ENCODE measurements at regions not wholly inside any gene's neighbourhood (a gene's known extent, or its start where the extent isn't known, plus 50 kb on each side); places are given as distances from the start of the nearest gene placed in this dataset.

- Histone ChIP-seq H3K36me3 (ENCODE audit: low read depth) (no peaks in the 10 kb centered on the region), H3K27me3 (ENCODE audit: insufficient read depth, poor library complexity, severe bottlenecking) (peaks cover 10% of the 10 kb centered on the region), H3K4me3 (ENCODE audit: severe bottlenecking) (no peak overlapping the region), H3K27ac (ENCODE audit: poor library complexity, severe bottlenecking) (no peak overlapping the region), H3K9me3 (ENCODE audit: severe bottlenecking) (no peaks in the 10 kb centered on the region), H3K4me1 (ENCODE audit: insufficient read depth, poor library complexity, severe bottlenecking) (no peaks in the 10 kb centered on the region)
- DNase-seq (ENCODE audit: low spot score) (no peak), ATAC-seq (ENCODE audit: low read depth) (no peak)
- no peak for TF ChIP-seq CTCF (IDR thresholded peaks at IDR 0.05; ENCODE audit: poor library complexity, severe bottlenecking)
Observed at GRCh38 chr3:157592769-157593168, 89.6 kb upstream of the VEPH1 start.

GRCh38 chr3:157590273-157590672 lies 87.1 kb upstream of the VEPH1 start:
- DNase-seq (ENCODE audit: low spot score) (no peak), ATAC-seq (ENCODE audit: low read depth) (no peak)
- Histone ChIP-seq H3K9me3 (ENCODE audit: severe bottlenecking) (no peaks in the 10 kb centered on the region), H3K27ac (ENCODE audit: poor library complexity, severe bottlenecking) (no peak overlapping the region), H3K36me3 (ENCODE audit: low read depth) (no peaks in the 10 kb centered on the region), H3K27me3 (ENCODE audit: insufficient read depth, poor library complexity, severe bottlenecking) (peaks cover 6% of the 10 kb centered on the region), H3K4me3 (ENCODE audit: severe bottlenecking) (no peak overlapping the region), H3K4me1 (ENCODE audit: insufficient read depth, poor library complexity, severe bottlenecking) (no peaks in the 10 kb centered on the region)
- no peak for TF ChIP-seq CTCF (IDR thresholded peaks at IDR 0.05; ENCODE audit: poor library complexity, severe bottlenecking)

- DNase-seq (ENCODE audit: low spot score): no peak
- no peaks in the 10 kb centered on the region for H3K4me1 ChIP-seq (ENCODE audit: insufficient read depth, poor library complexity, severe bottlenecking)
Observed at GRCh38 chr3:157589211-157589610, 86.0 kb upstream of the VEPH1 start.

GRCh38 chr3:157588386-157589060 lies 85.3 kb upstream of the VEPH1 start:
- H3K36me3 ChIP-seq (ENCODE audit: low read depth): no peaks in the 10 kb centered on the region
- no peak for ATAC-seq (ENCODE audit: low read depth)
- TF ChIP-seq CTCF (IDR thresholded peaks at IDR 0.05; ENCODE audit: poor library complexity, severe bottlenecking): no peak
- no peak overlapping the region for H3K4me3 ChIP-seq (ENCODE audit: severe bottlenecking)
- no peaks in the 10 kb centered on the region for H3K9me3 ChIP-seq (ENCODE audit: severe bottlenecking)
- DNase-seq (ENCODE audit: low spot score): no peak
- peaks cover 6% of the 10 kb centered on the region for H3K27me3 ChIP-seq (ENCODE audit: insufficient read depth, poor library complexity, severe bottlenecking)
- no peaks in the 10 kb centered on the region for H3K4me1 ChIP-seq (ENCODE audit: insufficient read depth, poor library complexity, severe bottlenecking)
- H3K27ac ChIP-seq (ENCODE audit: poor library complexity, severe bottlenecking): no peak overlapping the region

More at GRCh38 chr3:157589211-157589610, 86.0 kb upstream of the VEPH1 start:
- H3K9me3 ChIP-seq (ENCODE audit: severe bottlenecking): no peaks in the 10 kb centered on the region
- no peak for TF ChIP-seq CTCF (IDR thresholded peaks at IDR 0.05; ENCODE audit: poor library complexity, severe bottlenecking)
- no peaks in the 10 kb centered on the region for H3K36me3 ChIP-seq (ENCODE audit: low read depth)
- H3K4me3 ChIP-seq (ENCODE audit: severe bottlenecking): no peak overlapping the region
- H3K27me3 ChIP-seq (ENCODE audit: insufficient read depth, poor library complexity, severe bottlenecking): peaks cover 6% of the 10 kb centered on the region
- H3K27ac ChIP-seq (ENCODE audit: poor library complexity, severe bottlenecking): no peak overlapping the region
- no peak for ATAC-seq (ENCODE audit: low read depth)

- H3K27ac ChIP-seq (ENCODE audit: poor library complexity, severe bottlenecking): no peak overlapping the region
- H3K27me3 ChIP-seq (ENCODE audit: insufficient read depth, poor library complexity, severe bottlenecking): no peaks in the 10 kb centered on the region
- no peaks in the 10 kb centered on the region for H3K9me3 ChIP-seq (ENCODE audit: severe bottlenecking)
- H3K4me1 ChIP-seq (ENCODE audit: insufficient read depth, poor library complexity, severe bottlenecking): no peaks in the 10 kb centered on the region
- ATAC-seq (ENCODE audit: low read depth) (no peak), DNase-seq (ENCODE audit: low spot score) (no peak)
- no peak for TF ChIP-seq CTCF (IDR thresholded peaks at IDR 0.05; ENCODE audit: poor library complexity, severe bottlenecking)
- H3K36me3 ChIP-seq (ENCODE audit: low read depth): no peaks in the 10 kb centered on the region
- H3K4me3 ChIP-seq (ENCODE audit: severe bottlenecking): no peak overlapping the region
Observed at GRCh38 chr3:157586293-157586692, 83.1 kb upstream of the VEPH1 start.

Data from RWPE2 (cell line).